HG03159 (cell line): ENCODE measurements at regions not wholly inside any gene's neighbourhood (a gene's known extent, or its start where the extent isn't known, plus 50 kb on each side); places are given as distances from the start of the nearest gene placed in this dataset.

ENCODE experiments used
- ATAC-seq: cut with Tn5 transposase; IDR thresholded peaks from one replicate; pipeline ENCODE4 v1.9.1; 2021; ENCODE audit warnings: mild to moderate bottlenecking, moderate library complexity; ENCODE audit not compliant: unreplicated experiment

- ATAC-seq = no peak
Measured at GRCh38 chr7:117972606-117973005, 99.4 kb upstream of the CTTNBP2 start.

- no peak for ATAC-seq
Measured at GRCh38 chr7:117973975-117974374, 100.7 kb upstream of the CTTNBP2 start.

- ATAC-seq = no peak
Measured at GRCh38 chr7:117974891-117975290, 101.7 kb upstream of the CTTNBP2 start.

DNA sequence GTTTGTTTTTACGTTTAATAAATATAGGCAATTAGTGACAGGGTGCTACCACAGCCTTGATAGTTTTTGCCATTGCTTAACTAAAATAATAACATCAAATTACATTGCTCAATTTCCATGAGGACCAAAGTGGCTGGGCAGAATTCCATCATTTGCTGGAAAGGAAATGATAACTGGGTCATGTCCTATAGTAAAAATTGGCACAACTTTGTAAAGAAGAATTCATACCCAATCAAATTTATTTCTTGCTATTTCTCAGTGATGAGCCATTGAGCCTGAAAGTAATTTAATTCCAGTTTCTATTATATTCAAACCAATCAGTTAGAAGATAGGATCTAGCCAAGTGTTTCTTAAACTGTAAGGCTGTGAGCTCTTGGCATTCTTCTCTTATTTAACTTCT lies 102.2 kb upstream of the CTTNBP2 start:
- no peak for ATAC-seq

GRCh38 chr7:117979954-117980497 lies 106.8 kb upstream of the CTTNBP2 start:
- ATAC-seq = no peak

GRCh38 chr7:117982071-117983055 lies 109.1 kb upstream of the CTTNBP2 start:
- ATAC-seq = no peak

DNA sequence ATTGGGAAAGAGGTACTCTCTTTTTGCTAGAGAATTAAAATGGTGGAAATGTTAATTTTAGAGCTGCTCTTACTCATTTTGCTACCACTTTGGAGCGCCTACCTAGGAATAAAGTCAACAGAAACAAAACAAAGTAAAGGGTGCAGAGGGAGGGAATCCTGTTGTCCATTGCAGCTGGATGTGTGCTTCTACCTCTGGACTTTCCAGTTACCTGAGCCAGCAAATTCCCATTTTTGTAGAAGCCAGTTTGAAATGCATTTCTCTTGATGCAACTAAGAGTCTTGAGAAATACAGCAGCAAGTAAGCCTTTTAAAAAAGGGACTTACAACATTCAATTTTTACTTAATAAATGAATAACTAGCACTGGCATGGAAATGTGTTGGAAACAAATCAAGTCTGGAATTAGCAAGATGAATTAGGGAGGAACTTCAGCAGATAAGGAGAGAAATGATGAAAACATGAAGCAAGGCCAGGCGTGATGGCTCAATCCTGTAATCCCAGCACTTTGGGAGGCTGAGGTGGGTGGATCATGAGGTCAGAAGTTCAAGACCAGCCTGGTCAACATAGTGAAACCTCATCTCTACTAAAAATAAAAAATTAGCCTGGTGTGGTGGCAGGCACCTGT lies 113.5 kb upstream of the CTTNBP2 start:
- no peak for ATAC-seq

- ATAC-seq = no peak
Measured at GRCh38 chr7:117990834-117991233, 117.6 kb upstream of the CTTNBP2 start.

DNA sequence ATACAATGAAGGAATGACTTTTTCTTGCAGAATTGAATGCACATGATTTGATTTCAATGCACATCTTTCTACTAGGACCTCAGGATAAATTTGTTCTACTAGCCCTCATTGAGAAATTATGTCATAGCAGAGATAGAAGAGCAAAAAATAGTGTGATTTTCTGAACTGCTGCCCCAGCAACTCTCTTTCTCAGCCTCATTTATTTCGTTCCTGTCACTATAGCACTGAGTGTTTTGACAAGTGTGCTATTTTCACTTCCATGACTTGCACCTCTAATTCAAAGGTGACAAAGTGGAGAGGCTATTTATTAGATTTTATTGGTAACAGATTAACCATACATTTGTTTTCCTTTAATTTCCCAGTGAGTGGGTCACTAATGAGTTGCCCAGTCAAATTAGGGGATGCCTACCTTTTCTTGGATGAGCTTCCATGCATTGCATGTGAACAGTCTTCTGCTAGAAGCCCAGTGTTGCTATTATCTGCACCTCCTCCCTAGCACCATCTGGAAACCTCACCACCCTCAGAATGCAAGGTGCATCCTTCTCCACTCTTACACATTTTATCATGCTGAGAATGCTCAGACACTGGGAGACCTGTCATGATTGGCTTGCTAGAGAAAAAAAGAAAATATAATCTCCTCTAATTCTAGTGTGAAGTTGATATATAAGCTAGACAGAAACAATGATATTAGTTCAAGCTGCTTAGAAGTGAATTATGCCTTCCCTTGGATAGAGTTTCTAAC lies 119.6 kb upstream of the CTTNBP2 start:
- no peak for ATAC-seq

GRCh38 chr7:117993377-117994003 lies 120.2 kb upstream of the CTTNBP2 start:
- ATAC-seq = peak; percentile 100

DNA sequence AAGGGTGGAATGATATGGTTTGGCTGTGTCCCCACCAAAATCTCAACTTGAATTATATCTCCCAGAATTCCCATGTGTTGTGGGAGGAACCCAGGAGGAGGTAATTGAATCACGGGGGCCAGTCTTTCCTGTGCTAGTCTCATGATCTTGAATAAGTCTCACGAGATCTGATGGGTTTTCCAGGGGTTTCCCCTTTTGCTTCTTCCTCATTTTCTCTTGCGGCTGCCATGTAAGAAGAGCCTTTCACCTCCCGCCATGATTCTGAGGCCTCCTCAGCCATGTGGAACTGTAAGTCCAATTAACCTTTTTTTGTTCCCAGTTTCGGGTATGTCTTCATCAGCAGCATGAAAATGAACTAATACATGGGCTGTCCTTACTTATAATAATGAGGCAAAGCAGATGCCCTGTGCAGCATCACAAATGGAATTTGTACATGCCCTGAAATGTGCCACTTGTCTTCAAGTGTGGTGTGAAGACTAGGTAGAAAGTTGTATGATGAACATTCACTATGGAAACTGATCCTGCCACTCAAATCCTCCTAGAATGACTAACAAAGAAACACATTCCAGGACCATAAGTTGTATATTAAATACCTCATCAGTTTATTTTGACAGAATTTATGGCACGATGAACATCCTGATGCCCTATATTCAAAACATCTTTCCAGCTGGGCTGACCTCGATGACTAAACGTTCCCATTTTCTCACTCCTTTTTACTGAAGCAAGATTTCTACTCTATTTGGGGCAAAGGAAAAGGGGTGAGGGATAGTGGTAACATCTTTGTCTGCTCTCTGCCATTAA lies 122.8 kb upstream of the CTTNBP2 start:
- no peak for ATAC-seq

GRCh38 chr7:117997862-117998825 lies 124.9 kb upstream of the CTTNBP2 start:
- no peak for ATAC-seq

DNA sequence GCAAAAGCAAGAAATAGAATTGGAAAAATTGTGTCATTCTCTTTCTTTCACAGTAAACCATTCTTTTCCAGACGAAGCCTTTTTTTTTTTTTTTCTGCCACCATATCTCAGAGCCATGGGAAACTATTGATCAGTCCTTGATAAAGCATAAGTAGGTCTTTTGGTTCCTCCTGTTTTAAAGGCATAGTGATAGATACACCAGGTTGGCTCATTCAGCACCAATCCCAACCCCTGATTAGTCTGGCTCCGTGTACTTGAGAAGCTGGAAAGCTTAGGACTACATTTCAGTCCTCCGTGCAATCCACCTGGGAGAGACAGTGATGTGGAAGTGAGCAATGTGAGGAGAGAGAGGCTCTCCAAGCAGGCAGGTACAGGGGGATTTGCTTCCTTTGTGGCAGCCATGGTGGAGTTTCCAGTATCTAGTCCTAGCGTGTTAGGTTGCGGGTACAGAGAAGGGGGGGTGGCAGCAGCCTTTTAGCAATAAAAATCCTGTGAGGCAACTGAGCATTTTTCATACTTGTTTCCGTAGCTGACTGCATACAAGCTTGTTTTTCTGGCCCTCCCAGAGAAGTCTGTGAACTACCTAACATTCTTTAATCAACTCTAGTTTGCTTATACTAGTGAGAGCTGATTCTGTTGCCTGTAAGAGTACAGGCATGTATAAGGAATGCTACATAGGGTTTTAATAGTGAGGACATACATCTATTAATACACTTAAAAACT lies 127.4 kb upstream of the CTTNBP2 start:
- no peak for ATAC-seq

- no peak for ATAC-seq
Measured at GRCh38 chr7:118003476-118003875, 130.2 kb upstream of the CTTNBP2 start.

- ATAC-seq = no peak
Measured at GRCh38 chr7:118005026-118005425, 131.8 kb upstream of the CTTNBP2 start.

DNA sequence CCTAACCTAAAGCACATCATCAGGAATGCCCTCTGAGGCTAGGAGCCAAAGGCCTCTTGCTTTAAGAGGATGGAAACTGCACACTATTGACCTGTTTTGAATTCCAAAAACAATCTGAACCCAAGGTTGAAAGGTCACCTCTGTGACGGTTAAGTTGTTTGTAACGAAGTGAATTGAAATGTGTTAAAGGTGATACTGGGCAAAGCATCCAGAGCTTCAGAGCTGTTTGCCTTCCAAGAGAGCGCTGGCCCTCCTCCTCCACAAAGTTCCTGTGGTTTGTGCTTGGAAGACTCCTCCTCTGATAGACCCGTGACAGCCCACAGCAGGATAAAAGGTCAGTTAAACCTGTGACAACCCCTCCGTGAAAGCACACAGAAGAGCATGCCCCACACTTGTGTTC lies 133.7 kb upstream of the CTTNBP2 start:
- no peak for ATAC-seq

DNA sequence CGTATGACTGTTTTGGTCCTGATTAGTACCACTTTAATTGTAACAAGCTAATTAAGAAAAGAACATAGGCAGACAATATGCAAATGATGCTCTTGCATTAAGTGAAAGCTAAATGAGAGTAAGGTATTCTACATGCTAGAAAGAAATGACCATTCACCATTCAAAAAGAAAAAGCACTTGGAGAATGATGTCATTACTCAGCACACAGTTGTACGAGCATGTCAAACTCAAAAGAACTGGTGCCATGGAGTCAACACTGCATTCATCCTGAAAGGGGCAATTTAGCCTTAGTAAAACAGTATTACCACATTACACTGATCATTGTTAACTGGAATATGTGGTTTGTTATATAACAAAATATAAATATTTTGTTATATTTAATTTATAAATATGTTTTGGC lies 136.2 kb upstream of the CTTNBP2 start:
- ATAC-seq = no peak

GRCh38 chr7:118011652-118012051 lies 138.4 kb upstream of the CTTNBP2 start:
- no peak for ATAC-seq
